Ascending aorta (tissue), 2 donors: ENCODE measurements at regions not wholly inside any gene's neighbourhood (a gene's known extent, or its start where the extent isn't known, plus 50 kb on each side); places are given as distances from the start of the nearest gene placed in this dataset.
A peak's percentile ranks its signal among the peaks of the same experiment; 100 is the strongest.

Experiments
- DNase-seq, 2 donors: peaks; one replicate each; pipeline ENCODE4 v3.0.0-alpha.2; 2019; ENCODE audit warnings: low spot score in 2 of 2
- H3K27ac ChIP-seq, 2 donors: fragments of 200-600 bp; sonication (generic); one replicate each; pipeline ENCODE4 v1.5.1; 2016 to 2017; ENCODE audit warnings: mild to moderate bottlenecking in 1 of 2
- H3K27me3 ChIP-seq: fragments of 200-600 bp; sonication (generic); one replicate; pipeline ENCODE4 v1.5.1; 2017
- H3K36me3 ChIP-seq, 2 donors: fragments of 200-600 bp; sonication (generic); one replicate each; pipeline ENCODE4 v1.5.1; 2016
- H3K4me1 ChIP-seq, 2 donors: fragments of 200-600 bp; sonication (generic); one replicate each; pipeline ENCODE4 v1.5.1; 2016 to 2017; ENCODE audit warnings: mild to moderate bottlenecking in 1 of 2
- H3K4me3 ChIP-seq, 2 donors: fragments of 200-600 bp; sonication (generic); one replicate each; pipeline ENCODE4 v1.5.1; 2016 to 2017; ENCODE audit warnings: mild to moderate bottlenecking in 1 of 2
- H3K9me3 ChIP-seq, 2 donors: fragments of 200-600 bp; sonication (generic); one replicate each; pipeline ENCODE4 v1.5.1; 2016
- CTCF ChIP-seq, 3 experiments: fragments of 200-600 bp in 2 of 3; fragments of 450-650 bp in 1 of 3; sonication (generic) in 2 of 3; IDR thresholded peaks; one replicate each; pipeline ENCODE4 v1.5.1; 2016 to 2019; ENCODE audit warnings: antibody characterized with exemption in 3 of 3, mild to moderate bottlenecking in 1 of 3, moderate library complexity in 1 of 3
- intact Hi-C: fragments of 100-400 bp; cut with DNase I; formaldehyde crosslinking; loops from one replicate; pipeline ENCODE4 v1.15.1; 2023

- H3K4me1 ChIP-seq, result no peaks in the 10 kb centered on the region
- H3K9me3 ChIP-seq, result no peaks in the 10 kb centered on the region
- H3K36me3 ChIP-seq, result no peaks in the 10 kb centered on the region
- intact Hi-C loops, result no loop called here
- no peak overlapping the region for H3K4me3 ChIP-seq
- TF ChIP-seq CTCF (IDR thresholded peaks at IDR 0.05), result no peak
- DNase-seq, result no peak
- no peaks in the 10 kb centered on the region for H3K27me3 ChIP-seq
- no peak overlapping the region for H3K27ac ChIP-seq
Measured at GRCh38 chr17:6245301-6246177, 175.4 kb downstream of the WSCD1 start.

- Histone ChIP-seq H3K27ac (no peak overlapping the region), H3K9me3 (no peaks in the 10 kb centered on the region), H3K4me3 (no peak overlapping the region), H3K4me1 (no peaks in the 10 kb centered on the region), H3K36me3 (no peaks in the 10 kb centered on the region), H3K27me3 (no peaks in the 10 kb centered on the region)
- no peak for TF ChIP-seq CTCF (IDR thresholded peaks at IDR 0.05)
- DNase-seq, result no peak
- intact Hi-C loops, result no loop called here
Measured at GRCh38 chr17:6244796-6245195, 174.6 kb downstream of the WSCD1 start.

GRCh38 chr17:6244253-6244652 is 174.1 kb downstream of the WSCD1 start:
- intact Hi-C loops, result no loop called here
- Histone ChIP-seq H3K27ac (no peak overlapping the region), H3K4me3 (no peak overlapping the region), H3K27me3 (no peaks in the 10 kb centered on the region), H3K36me3 (no peaks in the 10 kb centered on the region), H3K9me3 (no peaks in the 10 kb centered on the region), H3K4me1 (no peaks in the 10 kb centered on the region)
- no peak for DNase-seq
- no peak for TF ChIP-seq CTCF (IDR thresholded peaks at IDR 0.05)

- TF ChIP-seq CTCF (IDR thresholded peaks at IDR 0.05), result no peak
- H3K4me1 ChIP-seq, result no peaks in the 10 kb centered on the region
- no peaks in the 10 kb centered on the region for H3K36me3 ChIP-seq
- no peak overlapping the region for H3K27ac ChIP-seq
- peak in 1 of 2 donors; percentile 53 for DNase-seq
- no peaks in the 10 kb centered on the region for H3K27me3 ChIP-seq
- intact Hi-C loops, result no loop called here
- no peak overlapping the region for H3K4me3 ChIP-seq
- H3K9me3 ChIP-seq, result no peaks in the 10 kb centered on the region
Measured at GRCh38 chr17:6243186-6243585, 173.0 kb downstream of the WSCD1 start.

- no peak overlapping the region for H3K4me3 ChIP-seq
- no peaks in the 10 kb centered on the region for H3K27me3 ChIP-seq
- H3K27ac ChIP-seq, result no peak overlapping the region
- no peak for DNase-seq
- intact Hi-C loops, result no loop called here
- no peaks in the 10 kb centered on the region for H3K9me3 ChIP-seq
- H3K4me1 ChIP-seq, result no peaks in the 10 kb centered on the region
- no peaks in the 10 kb centered on the region for H3K36me3 ChIP-seq
- TF ChIP-seq CTCF (IDR thresholded peaks at IDR 0.05), result no peak
Measured at GRCh38 chr17:6241996-6242395, 171.8 kb downstream of the WSCD1 start.
